ENCODE measurements at regions not wholly inside any gene's neighbourhood (a gene's known extent, or its start where the extent isn't known, plus 50 kb on each side); places are given as distances from the start of the nearest gene placed in this dataset.
"Not testable (repeated sequence)": the region's sequence is repeated elsewhere in the genome, so short reads cannot be mapped to it uniquely, and the experiment has no call there.

DNA sequence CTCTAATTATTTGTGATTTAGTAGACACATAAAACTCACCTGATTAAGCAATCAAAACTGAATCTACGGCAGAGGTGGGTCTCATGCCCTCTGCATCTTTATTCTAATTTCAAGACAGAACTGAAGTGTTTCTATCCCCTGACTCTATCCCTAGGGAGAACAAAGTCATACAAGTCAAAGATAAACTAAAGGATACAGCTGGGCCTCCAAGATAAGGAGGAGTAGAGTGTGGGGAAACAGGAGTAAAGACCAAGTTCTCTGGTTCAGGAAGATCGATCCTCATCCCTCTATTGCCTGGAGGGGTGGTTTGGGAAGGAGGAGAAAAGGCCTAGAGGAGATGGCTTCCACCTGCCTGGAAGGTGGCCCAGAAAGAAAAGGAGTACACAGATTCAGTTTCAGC lies 58.7 kb upstream of the BBX start:
- Histone ChIP-seq H3K9me3 (ENCODE audit: insufficient read depth, low read length) (no peaks in the 10 kb centered on the region), H3K36me3 (ENCODE audit: low read length) (no peaks in the 10 kb centered on the region), H2AFZ (ENCODE audit: low read depth, low read length, severe bottlenecking) (no peak overlapping the region), H3K4me3 (ENCODE audit: insufficient read depth, low read length, poor library complexity, severe bottlenecking) (no peak overlapping the region), H3K27ac (ENCODE audit: low read depth, low read length) (no peak overlapping the region), H4K20me1 (ENCODE audit: low read depth, low read length) (no peaks in the 10 kb centered on the region), H3F3A (ENCODE audit: insufficient read depth) (no peaks in the 10 kb centered on the region), H3K4me2 (ENCODE audit: low read depth, low read length, poor library complexity, severe bottlenecking) (no peak overlapping the region), H3K79me2 (ENCODE audit: insufficient read depth, low read length) (no peaks in the 10 kb centered on the region), H3K9ac (ENCODE audit: low read length) (no peak overlapping the region), H3K27me3 (ENCODE audit: low read length) (no peaks in the 10 kb centered on the region), H3K9me2 (replicated peaks; ENCODE audit: insufficient read depth, low read length) (no peaks in the 10 kb centered on the region)
- TF ChIP-seq, protein P1, sequence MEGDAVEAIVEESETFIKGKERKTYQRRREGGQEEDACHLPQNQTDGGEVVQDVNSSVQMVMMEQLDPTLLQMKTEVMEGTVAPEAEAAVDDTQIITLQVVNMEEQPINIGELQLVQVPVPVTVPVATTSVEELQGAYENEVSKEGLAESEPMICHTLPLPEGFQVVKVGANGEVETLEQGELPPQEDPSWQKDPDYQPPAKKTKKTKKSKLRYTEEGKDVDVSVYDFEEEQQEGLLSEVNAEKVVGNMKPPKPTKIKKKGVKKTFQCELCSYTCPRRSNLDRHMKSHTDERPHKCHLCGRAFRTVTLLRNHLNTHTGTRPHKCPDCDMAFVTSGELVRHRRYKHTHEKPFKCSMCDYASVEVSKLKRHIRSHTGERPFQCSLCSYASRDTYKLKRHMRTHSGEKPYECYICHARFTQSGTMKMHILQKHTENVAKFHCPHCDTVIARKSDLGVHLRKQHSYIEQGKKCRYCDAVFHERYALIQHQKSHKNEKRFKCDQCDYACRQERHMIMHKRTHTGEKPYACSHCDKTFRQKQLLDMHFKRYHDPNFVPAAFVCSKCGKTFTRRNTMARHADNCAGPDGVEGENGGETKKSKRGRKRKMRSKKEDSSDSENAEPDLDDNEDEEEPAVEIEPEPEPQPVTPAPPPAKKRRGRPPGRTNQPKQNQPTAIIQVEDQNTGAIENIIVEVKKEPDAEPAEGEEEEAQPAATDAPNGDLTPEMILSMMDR (IDR thresholded peaks at IDR 0.05; ENCODE audit: insufficient read depth, low read length, poor library complexity, severe bottlenecking) = no peak
- no peak for TF ChIP-seq EZH2phosphoT487 (conservative IDR thresholded peaks at IDR 0.05; ENCODE audit: low read length)

DNA sequence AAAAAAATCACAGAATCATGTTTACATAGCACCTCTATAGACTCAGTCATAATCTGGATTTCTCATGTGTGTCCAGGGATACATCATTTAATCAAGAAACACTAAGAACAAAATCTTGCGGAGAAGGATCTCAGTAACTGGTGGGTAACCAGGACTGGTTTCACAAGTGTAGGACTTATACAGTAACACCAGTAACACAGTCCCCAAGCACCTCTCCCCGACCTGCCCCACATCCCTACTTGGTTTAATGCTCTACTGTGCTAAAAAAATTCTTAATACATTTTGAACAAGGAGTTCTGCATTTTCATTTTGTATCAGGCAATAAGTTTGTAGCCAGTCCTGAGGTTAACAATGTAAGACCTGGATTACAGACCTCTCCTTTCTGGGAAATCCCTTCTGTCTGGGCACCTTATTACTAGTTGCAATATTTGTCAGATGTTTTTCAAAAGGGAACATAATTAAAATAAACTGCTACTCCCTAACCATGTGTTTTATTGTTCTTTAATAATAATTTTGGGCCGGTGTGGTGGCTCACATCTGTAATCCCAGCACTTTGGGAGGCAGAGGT lies 57.6 kb upstream of the BBX start:
- no peaks in the 10 kb centered on the region for H3K36me3 ChIP-seq (ENCODE audit: low read length)
- H3F3A ChIP-seq (ENCODE audit: insufficient read depth) = no peaks in the 10 kb centered on the region
- H4K20me1 ChIP-seq (ENCODE audit: low read depth, low read length) = no peaks in the 10 kb centered on the region
- no peak overlapping the region for H3K4me3 ChIP-seq (ENCODE audit: insufficient read depth, low read length, poor library complexity, severe bottlenecking)
- no peak overlapping the region for H2AFZ ChIP-seq (ENCODE audit: low read depth, low read length, severe bottlenecking)
- no peaks in the 10 kb centered on the region for H3K9me2 ChIP-seq (replicated peaks; ENCODE audit: insufficient read depth, low read length)
- no peaks in the 10 kb centered on the region for H3K9me3 ChIP-seq (ENCODE audit: insufficient read depth, low read length)
- H3K27ac ChIP-seq (ENCODE audit: low read depth, low read length) = no peak overlapping the region
- TF ChIP-seq, protein P1 (IDR thresholded peaks at IDR 0.05; ENCODE audit: insufficient read depth, low read length, poor library complexity, severe bottlenecking) = no peak
- TF ChIP-seq EZH2phosphoT487 (conservative IDR thresholded peaks at IDR 0.05; ENCODE audit: low read length) = no peak
- H3K4me2 ChIP-seq (ENCODE audit: low read depth, low read length, poor library complexity, severe bottlenecking) = no peak overlapping the region
- no peaks in the 10 kb centered on the region for H3K27me3 ChIP-seq (ENCODE audit: low read length)
- no peak overlapping the region for H3K9ac ChIP-seq (ENCODE audit: low read length)
- no peaks in the 10 kb centered on the region for H3K79me2 ChIP-seq (ENCODE audit: insufficient read depth, low read length)

DNA sequence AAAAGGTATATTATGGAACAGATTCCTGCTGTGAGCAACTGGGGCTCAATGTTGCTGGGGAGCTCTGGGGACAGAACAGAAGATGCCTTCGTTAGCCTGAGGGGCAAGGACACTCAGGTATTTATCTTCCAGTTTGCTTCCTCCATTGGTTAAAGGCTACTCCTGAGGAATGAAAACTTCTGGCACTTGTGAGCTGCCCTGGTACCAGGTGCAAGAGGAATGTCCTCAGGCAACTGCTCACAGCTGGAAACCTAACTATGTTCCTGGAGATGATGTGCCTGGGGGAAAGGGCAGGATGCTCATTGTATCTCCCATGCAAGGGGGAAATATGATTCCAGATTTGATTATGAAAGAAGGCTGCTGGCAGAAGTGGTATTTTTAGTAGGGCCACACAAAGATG lies 54.0 kb upstream of the BBX start:
- no peak overlapping the region for H2AFZ ChIP-seq (ENCODE audit: low read depth, low read length, severe bottlenecking)
- H3K4me3 ChIP-seq (ENCODE audit: insufficient read depth, low read length, poor library complexity, severe bottlenecking) = no peak overlapping the region
- H4K20me1 ChIP-seq (ENCODE audit: low read depth, low read length) = no peaks in the 10 kb centered on the region
- H3K9ac ChIP-seq (ENCODE audit: low read length) = no peak overlapping the region
- H3K4me2 ChIP-seq (ENCODE audit: low read depth, low read length, poor library complexity, severe bottlenecking) = no peak overlapping the region
- H3K9me3 ChIP-seq (ENCODE audit: insufficient read depth, low read length) = no peaks in the 10 kb centered on the region
- no peaks in the 10 kb centered on the region for H3K9me2 ChIP-seq (replicated peaks; ENCODE audit: insufficient read depth, low read length)
- no peak overlapping the region for H3K27ac ChIP-seq (ENCODE audit: low read depth, low read length)
- H3K79me2 ChIP-seq (ENCODE audit: insufficient read depth, low read length) = no peaks in the 10 kb centered on the region
- TF ChIP-seq, protein P1 (IDR thresholded peaks at IDR 0.05; ENCODE audit: insufficient read depth, low read length, poor library complexity, severe bottlenecking) = no peak
- no peak for TF ChIP-seq EZH2phosphoT487 (conservative IDR thresholded peaks at IDR 0.05; ENCODE audit: low read length)
- H3K36me3 ChIP-seq (ENCODE audit: low read length) = no peaks in the 10 kb centered on the region
- H3K27me3 ChIP-seq (ENCODE audit: low read length) = no peaks in the 10 kb centered on the region
- H3F3A ChIP-seq (ENCODE audit: insufficient read depth) = no peaks in the 10 kb centered on the region

DNA sequence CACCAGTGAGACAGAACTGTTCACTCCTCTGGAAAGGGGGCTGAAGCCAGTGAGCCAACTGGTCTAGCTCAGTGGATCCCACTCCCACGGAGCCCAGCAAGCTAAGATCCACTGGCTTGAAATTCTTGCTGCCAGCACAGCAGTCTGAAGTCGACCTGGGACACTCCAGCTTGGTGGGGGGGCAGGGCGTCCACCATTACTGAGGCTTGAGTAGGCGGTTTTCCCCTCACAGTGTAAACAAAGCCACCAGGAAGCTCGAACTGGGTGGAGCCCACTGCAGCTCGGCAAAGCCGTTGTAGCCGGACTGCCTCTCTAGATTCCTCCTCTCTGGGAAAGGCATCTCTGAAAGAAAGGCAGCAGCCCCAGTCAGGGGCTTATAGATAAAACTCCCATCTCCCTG lies 52.3 kb upstream of the BBX start:
- H3F3A ChIP-seq (ENCODE audit: insufficient read depth); H3K9me2 ChIP-seq (replicated peaks; ENCODE audit: insufficient read depth, low read length); H3K9ac ChIP-seq (ENCODE audit: low read length); H4K20me1 ChIP-seq (ENCODE audit: low read depth, low read length); H3K4me3 ChIP-seq (ENCODE audit: insufficient read depth, low read length, poor library complexity, severe bottlenecking); H3K27ac ChIP-seq (ENCODE audit: low read depth, low read length); H3K27me3 ChIP-seq (ENCODE audit: low read length); H3K9me3 ChIP-seq (ENCODE audit: insufficient read depth, low read length); H2AFZ ChIP-seq (ENCODE audit: low read depth, low read length, severe bottlenecking); H3K36me3 ChIP-seq (ENCODE audit: low read length); H3K4me2 ChIP-seq (ENCODE audit: low read depth, low read length, poor library complexity, severe bottlenecking); H3K79me2 ChIP-seq (ENCODE audit: insufficient read depth, low read length): not testable (repeated sequence)

All from SU-DHL-6 (cell line).